ENCODE measurements at regions not wholly inside any gene's neighbourhood (a gene's known extent, or its start where the extent isn't known, plus 50 kb on each side); places are given as distances from the start of the nearest gene placed in this dataset.
A peak's percentile ranks its signal among the peaks of the same experiment; 100 is the strongest.

GRCh38 chr9:71253011-71253410 is 131.6 kb upstream of the TRPM3 start:
- TF ChIP-seq EZH2phosphoT487 (IDR thresholded peaks at IDR 0.05; ENCODE audit: borderline replicate concordance, low read length) (no peak), CTCF (IDR thresholded peaks at IDR 0.05; ENCODE audit: low read depth, low read length, poor library complexity, severe bottlenecking) (no peak)
- no peaks in the 10 kb centered on the region for H4K20me1 ChIP-seq (ENCODE audit: control insufficient read depth, insufficient read depth, low read depth, low read length)
- H3K79me2 ChIP-seq (ENCODE audit: control insufficient read depth, low read length): no peaks in the 10 kb centered on the region
- no peak overlapping the region for H3K4me3 ChIP-seq (ENCODE audit: low read length)
- no peak overlapping the region for H3K27ac ChIP-seq (ENCODE audit: low read depth, low read length)
- no peaks in the 10 kb centered on the region for H3K9me3 ChIP-seq (ENCODE audit: control insufficient read depth, insufficient read depth, low read length)
- no peaks in the 10 kb centered on the region for H3K27me3 ChIP-seq (ENCODE audit: control insufficient read depth, low read length)
- no peaks in the 10 kb centered on the region for H3K4me1 ChIP-seq (ENCODE audit: control insufficient read depth, low read length)
- no peaks in the 10 kb centered on the region for H3K36me3 ChIP-seq (ENCODE audit: control insufficient read depth, low read length)
- no peaks in the 10 kb centered on the region for H3F3A ChIP-seq (ENCODE audit: control insufficient read depth, insufficient read depth)
- no peaks in the 10 kb centered on the region for H3K9me2 ChIP-seq (replicated peaks; ENCODE audit: control insufficient read depth, low read length)
- H3K4me2 ChIP-seq (ENCODE audit: low read length): no peak overlapping the region

- H3F3A ChIP-seq (ENCODE audit: control insufficient read depth, insufficient read depth): no peaks in the 10 kb centered on the region
- no peaks in the 10 kb centered on the region for H3K36me3 ChIP-seq (ENCODE audit: control insufficient read depth, low read length)
- no peak overlapping the region for H3K4me3 ChIP-seq (ENCODE audit: low read length)
- no peaks in the 10 kb centered on the region for H3K9me3 ChIP-seq (ENCODE audit: control insufficient read depth, insufficient read depth, low read length)
- no peak overlapping the region for H3K27ac ChIP-seq (ENCODE audit: low read depth, low read length)
- no peak overlapping the region for H3K4me2 ChIP-seq (ENCODE audit: low read length)
- H4K20me1 ChIP-seq (ENCODE audit: control insufficient read depth, insufficient read depth, low read depth, low read length): no peaks in the 10 kb centered on the region
- no peaks in the 10 kb centered on the region for H3K79me2 ChIP-seq (ENCODE audit: control insufficient read depth, low read length)
- TF ChIP-seq EZH2phosphoT487 (IDR thresholded peaks at IDR 0.05; ENCODE audit: borderline replicate concordance, low read length): no peak
- no peak for TF ChIP-seq CTCF (IDR thresholded peaks at IDR 0.05; ENCODE audit: low read depth, low read length, poor library complexity, severe bottlenecking)
- H3K27me3 ChIP-seq (ENCODE audit: control insufficient read depth, low read length): no peaks in the 10 kb centered on the region
- no peaks in the 10 kb centered on the region for H3K9me2 ChIP-seq (replicated peaks; ENCODE audit: control insufficient read depth, low read length)
- H3K4me1 ChIP-seq (ENCODE audit: control insufficient read depth, low read length): no peaks in the 10 kb centered on the region
Measured at GRCh38 chr9:71250581-71250980, 129.2 kb upstream of the TRPM3 start.

GRCh38 chr9:71249729-71250317 is 128.4 kb upstream of the TRPM3 start:
- Histone ChIP-seq H3K4me3 (ENCODE audit: low read length) (no peak overlapping the region), H3K27ac (ENCODE audit: low read depth, low read length) (no peak overlapping the region), H3K4me2 (ENCODE audit: low read length) (no peak overlapping the region), H3K4me1 (ENCODE audit: control insufficient read depth, low read length) (no peaks in the 10 kb centered on the region), H4K20me1 (ENCODE audit: control insufficient read depth, insufficient read depth, low read depth, low read length) (no peaks in the 10 kb centered on the region), H3K9me3 (ENCODE audit: control insufficient read depth, insufficient read depth, low read length) (no peaks in the 10 kb centered on the region), H3F3A (ENCODE audit: control insufficient read depth, insufficient read depth) (no peaks in the 10 kb centered on the region), H3K9me2 (replicated peaks; ENCODE audit: control insufficient read depth, low read length) (no peaks in the 10 kb centered on the region), H3K27me3 (ENCODE audit: control insufficient read depth, low read length) (no peaks in the 10 kb centered on the region), H3K79me2 (ENCODE audit: control insufficient read depth, low read length) (no peaks in the 10 kb centered on the region), H3K36me3 (ENCODE audit: control insufficient read depth, low read length) (no peaks in the 10 kb centered on the region)
- no peak for TF ChIP-seq EZH2phosphoT487 (IDR thresholded peaks at IDR 0.05; ENCODE audit: borderline replicate concordance, low read length)
- TF ChIP-seq CTCF (IDR thresholded peaks at IDR 0.05; ENCODE audit: low read depth, low read length, poor library complexity, severe bottlenecking): peak; percentile 80
